ENCODE measurements at regions not wholly inside any gene's neighbourhood (a gene's known extent, or its start where the extent isn't known, plus 50 kb on each side); places are given as distances from the start of the nearest gene placed in this dataset.
"Not testable (repeated sequence)": the region's sequence is repeated elsewhere in the genome, so short reads cannot be mapped to it uniquely, and the experiment has no call there.

GRCh38 chr13:23053711-23054110 lies 127.1 kb upstream of the SGCG start:
- DNase-seq: not testable (repeated sequence)

GRCh38 chr13:23059173-23059572 lies 121.6 kb upstream of the SGCG start:
- no peak for DNase-seq

- no peak for DNase-seq
These were observed 119.8 kb upstream of the SGCG start for GRCh38 chr13:23060959-23061358.

DNA sequence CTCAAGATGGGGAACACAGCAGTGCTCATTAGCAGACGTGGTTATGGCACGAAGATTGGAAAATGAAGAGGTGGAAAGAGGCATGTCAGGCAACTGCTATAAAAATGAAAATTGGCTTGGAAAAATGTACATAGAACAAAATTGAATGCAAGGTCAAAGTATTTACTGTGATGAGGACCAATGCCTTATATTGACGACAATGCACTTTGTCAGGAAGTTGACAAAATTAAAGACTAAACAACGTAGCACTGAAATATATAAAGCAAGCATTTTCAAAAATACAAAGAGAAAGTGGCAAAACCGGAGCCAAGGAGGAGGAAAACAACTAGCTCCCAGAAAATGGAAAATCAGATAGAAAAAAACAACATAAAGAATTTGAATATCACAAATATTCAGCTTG lies 113.7 kb upstream of the SGCG start:
- DNase-seq: no peak

GRCh38 chr13:23069566-23069965 lies 111.2 kb upstream of the SGCG start:
- DNase-seq: no peak

- DNase-seq: no peak
These were observed 106.5 kb upstream of the SGCG start for GRCh38 chr13:23074075-23074828.

DNA sequence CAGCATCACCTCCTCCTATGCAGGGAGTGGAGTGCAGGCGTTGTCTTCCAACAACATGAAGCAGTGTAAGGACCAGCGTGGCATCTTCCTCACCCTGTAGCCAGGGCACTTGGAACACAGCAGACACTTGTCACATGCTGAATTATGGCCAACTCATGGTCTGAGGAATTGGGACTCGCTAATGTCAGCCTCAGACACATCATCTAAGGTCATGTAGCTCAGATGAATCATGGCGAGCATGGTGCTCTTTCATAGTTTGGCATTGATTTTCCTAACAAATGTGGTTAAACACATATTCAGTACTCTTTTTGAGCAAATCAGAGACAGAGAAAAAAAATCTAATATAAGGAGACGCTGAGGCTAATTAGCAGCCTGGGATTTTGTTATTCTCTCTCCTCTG lies 99.6 kb upstream of the SGCG start:
- no peak for DNase-seq

GRCh38 chr13:23081901-23082300 lies 98.9 kb upstream of the SGCG start:
- no peak for DNase-seq

- DNase-seq: no peak
These were observed 93.7 kb upstream of the SGCG start for GRCh38 chr13:23086968-23087623.

- no peak for DNase-seq
These were observed 92.9 kb upstream of the SGCG start for GRCh38 chr13:23087880-23088279.

GRCh38 chr13:23098161-23098907 lies 82.4 kb upstream of the SGCG start:
- no peak for DNase-seq

DNA sequence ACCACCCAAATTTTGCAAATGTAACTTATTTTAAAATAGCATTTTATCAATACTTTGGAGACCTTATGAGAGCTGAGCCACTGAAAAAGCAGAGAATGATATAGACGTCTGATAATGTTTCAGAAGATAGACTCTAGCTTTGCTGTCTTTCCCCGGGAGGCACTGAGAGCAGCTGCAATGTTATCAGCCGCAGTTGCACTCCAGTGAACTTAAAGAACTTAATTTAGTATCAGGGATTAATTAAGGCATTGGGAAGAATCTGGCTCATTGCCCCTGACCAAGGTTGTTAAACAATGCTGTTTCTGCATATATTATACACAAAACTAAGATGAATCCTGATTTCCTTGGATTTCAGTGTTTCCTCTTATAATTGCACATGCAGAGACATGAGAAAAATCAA lies 75.7 kb upstream of the SGCG start:
- no peak for DNase-seq

GRCh38 chr13:23107665-23108064 lies 73.1 kb upstream of the SGCG start:
- no peak for DNase-seq

GRCh38 chr13:23119131-23119530 lies 61.6 kb upstream of the SGCG start:
- DNase-seq: no peak

DNA sequence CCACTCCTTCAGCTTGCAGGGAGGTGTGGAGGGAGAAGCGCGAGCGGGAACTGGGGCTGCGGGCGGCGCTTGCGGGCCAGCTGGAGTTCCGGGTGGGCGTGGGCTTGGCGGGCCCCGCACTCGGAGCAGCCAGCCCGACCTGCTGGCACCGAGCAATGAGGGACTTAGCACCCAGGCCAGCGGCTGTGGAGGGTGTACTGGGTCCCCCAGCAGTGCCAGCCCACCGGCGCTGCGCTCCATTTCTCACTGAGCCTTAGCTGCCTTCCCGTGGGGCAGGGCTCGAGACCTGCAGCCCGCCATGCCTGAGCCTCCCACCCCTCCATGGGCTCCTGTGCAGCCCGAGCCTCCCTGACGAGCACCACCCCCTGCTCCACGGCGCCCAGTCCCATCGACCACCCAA lies 53.2 kb upstream of the SGCG start:
- DNase-seq: not testable (repeated sequence)

GRCh38 chr13:23129331-23129730 lies 51.4 kb upstream of the SGCG start:
- no peak for DNase-seq
